IPS-20b (cell line): ENCODE measurements at regions not wholly inside any gene's neighbourhood (a gene's known extent, or its start where the extent isn't known, plus 50 kb on each side); places are given as distances from the start of the nearest gene placed in this dataset.
"Not testable (repeated sequence)": the region's sequence is repeated elsewhere in the genome, so short reads cannot be mapped to it uniquely, and the experiment has no call there.

ENCODE experiments used
- H3K27ac ChIP-seq: one replicate; pipeline ENCODE4 v1.5.1; 2013; ENCODE audit warnings: low read length
- H3K27me3 ChIP-seq: 2 replicates; pipeline ENCODE4 v1.6.1; 2013; ENCODE audit warnings: mild to moderate bottlenecking, low read length, inconsistent platforms; ENCODE audit not compliant: insufficient read depth
- H3K36me3 ChIP-seq: 2 replicates; pipeline ENCODE4 v1.6.1; 2013; ENCODE audit warnings: low read depth, mild to moderate bottlenecking, inconsistent platforms, low read length, moderate library complexity; ENCODE audit not compliant: insufficient read depth
- H3K4me1 ChIP-seq: 2 replicates; pipeline ENCODE4 v1.6.1; 2013; ENCODE audit warnings: mild to moderate bottlenecking, control low read depth, inconsistent platforms, low read length, moderate library complexity; ENCODE audit not compliant: insufficient read depth
- H3K4me3 ChIP-seq: 2 replicates; pipeline ENCODE4 v1.5.1; 2013; ENCODE audit warnings: mild to moderate bottlenecking, low read length, inconsistent platforms
- H3K9ac ChIP-seq: 2 replicates; pipeline ENCODE4 v1.6.1; 2013; ENCODE audit warnings: low read depth, mild to moderate bottlenecking, inconsistent platforms, low read length, moderate library complexity
- H3K9me3 ChIP-seq: 2 replicates; pipeline ENCODE4 v1.6.1; 2013; ENCODE audit warnings: mild to moderate bottlenecking, low read depth, low read length, inconsistent platforms; ENCODE audit not compliant: insufficient read depth

GRCh38 chr13:76292726-76293125 lies 593.5 kb downstream of the KCTD12 start:
- no peak overlapping the region for H3K4me3 ChIP-seq
- no peaks in the 10 kb centered on the region for H3K27me3 ChIP-seq
- no peaks in the 10 kb centered on the region for H3K9me3 ChIP-seq
- no peaks in the 10 kb centered on the region for H3K36me3 ChIP-seq
- H3K27ac ChIP-seq, result no peak overlapping the region
- H3K4me1 ChIP-seq, result peaks cover 8% of the 10 kb centered on the region; the same call in 1 of the 2 replicates
- no peak overlapping the region for H3K9ac ChIP-seq

GRCh38 chr13:76292031-76292430 lies 594.2 kb downstream of the KCTD12 start:
- H3K4me1 ChIP-seq, result peaks cover 8% of the 10 kb centered on the region; the same call in 1 of the 2 replicates
- no peak overlapping the region for H3K27ac ChIP-seq
- H3K36me3 ChIP-seq, result no peaks in the 10 kb centered on the region
- H3K27me3 ChIP-seq, result no peaks in the 10 kb centered on the region
- H3K9ac ChIP-seq, result no peak overlapping the region
- H3K4me3 ChIP-seq, result no peak overlapping the region
- H3K9me3 ChIP-seq, result no peaks in the 10 kb centered on the region

DNA sequence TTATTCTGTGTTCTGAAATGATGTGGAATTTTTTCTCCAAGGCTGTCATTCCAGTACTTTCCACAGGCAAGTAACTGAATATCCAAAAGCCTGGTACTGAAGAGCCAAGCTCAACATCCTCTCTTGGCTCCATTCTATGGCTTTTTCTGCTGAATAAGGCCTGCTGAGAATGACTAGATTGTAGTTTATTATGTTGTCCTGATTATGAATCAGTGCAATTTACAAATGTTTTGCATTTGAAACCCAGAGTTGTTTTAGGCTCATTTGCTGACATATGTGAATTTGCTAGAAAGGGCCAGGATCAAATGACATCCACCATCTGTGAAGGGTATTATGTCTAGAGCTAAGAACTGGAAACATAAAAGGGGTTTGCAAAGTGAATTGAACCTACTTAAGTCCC lies 596.6 kb downstream of the KCTD12 start:
- no peak overlapping the region for H3K4me3 ChIP-seq
- H3K9me3 ChIP-seq, result peaks cover 8% of the 10 kb centered on the region; the same call in 1 of the 2 replicates
- H3K9ac ChIP-seq, result 0 out of 2 replicates have a peak overlapping the region, but pooled peaks have one; percentile 22
- H3K36me3 ChIP-seq, result no peaks in the 10 kb centered on the region
- no peaks in the 10 kb centered on the region for H3K27me3 ChIP-seq
- H3K27ac ChIP-seq, result no peak overlapping the region
- peaks cover 8% of the 10 kb centered on the region; the same call in 1 of the 2 replicates for H3K4me1 ChIP-seq

GRCh38 chr13:76286178-76286577 lies 600.0 kb downstream of the KCTD12 start:
- peaks cover 8% of the 10 kb centered on the region; the same call in 1 of the 2 replicates for H3K4me1 ChIP-seq
- H3K27me3 ChIP-seq, result no peaks in the 10 kb centered on the region
- no peaks in the 10 kb centered on the region for H3K36me3 ChIP-seq
- H3K4me3 ChIP-seq, result no peak overlapping the region
- peaks cover 8% of the 10 kb centered on the region; the same call in 1 of the 2 replicates for H3K9me3 ChIP-seq
- H3K27ac ChIP-seq, result no peak overlapping the region
- no peak overlapping the region for H3K9ac ChIP-seq

- H3K27ac ChIP-seq, result no peak overlapping the region
- H3K36me3 ChIP-seq, result no peaks in the 10 kb centered on the region
- no peak overlapping the region for H3K4me3 ChIP-seq
Observed at GRCh38 chr13:76285463-76285862, 600.7 kb downstream of the KCTD12 start.

GRCh38 chr13:76279766-76280165 lies 606.4 kb downstream of the KCTD12 start:
- H3K27ac ChIP-seq, H3K27me3 ChIP-seq, H3K36me3 ChIP-seq, H3K4me3 ChIP-seq, H3K9ac ChIP-seq, H3K4me1 ChIP-seq, H3K9me3 ChIP-seq: not testable (repeated sequence)

More at GRCh38 chr13:76285463-76285862, 600.7 kb downstream of the KCTD12 start:
- H3K27me3 ChIP-seq, result no peaks in the 10 kb centered on the region
- no peak overlapping the region for H3K9ac ChIP-seq
- H3K9me3 ChIP-seq, result peaks cover 8% of the 10 kb centered on the region; the same call in 1 of the 2 replicates
- H3K4me1 ChIP-seq, result peaks cover 8% of the 10 kb centered on the region; the same call in 1 of the 2 replicates

- Histone ChIP-seq H3K36me3 (no peaks in the 10 kb centered on the region), H3K9ac (no peak overlapping the region)
Observed at GRCh38 chr13:76271728-76272232, 614.4 kb downstream of the KCTD12 start.

GRCh38 chr13:76268307-76268706 lies 617.9 kb downstream of the KCTD12 start:
- H3K9me3 ChIP-seq, H3K27ac ChIP-seq, H3K4me3 ChIP-seq, H3K4me1 ChIP-seq, H3K36me3 ChIP-seq, H3K27me3 ChIP-seq, H3K9ac ChIP-seq: not testable (repeated sequence)

More at GRCh38 chr13:76271728-76272232, 614.4 kb downstream of the KCTD12 start:
- Histone ChIP-seq H3K27me3 (no peaks in the 10 kb centered on the region), H3K4me1 (no peaks in the 10 kb centered on the region), H3K9me3 (no peaks in the 10 kb centered on the region), H3K27ac (no peak overlapping the region), H3K4me3 (no peak overlapping the region)

DNA sequence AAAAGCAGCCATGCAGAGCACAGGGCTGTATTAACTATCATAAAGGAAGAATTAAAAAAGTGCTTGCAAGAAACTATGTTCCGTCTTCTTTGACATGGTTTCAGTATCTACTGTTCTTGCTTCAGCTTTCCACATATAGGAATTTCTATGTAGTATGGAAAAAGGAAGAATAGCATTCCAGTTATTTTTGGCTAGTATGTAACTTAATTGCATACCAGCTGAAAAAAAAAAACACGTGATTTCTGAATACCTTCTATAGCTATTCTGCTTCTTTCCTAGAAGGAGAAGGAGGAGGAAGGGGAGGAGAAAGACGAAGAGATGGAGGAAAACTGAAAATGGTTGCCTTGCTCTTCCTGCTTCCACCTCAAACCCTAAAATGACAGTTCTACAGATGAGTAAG lies 619.0 kb downstream of the KCTD12 start:
- Histone ChIP-seq H3K4me3 (no peak overlapping the region), H3K9me3 (no peaks in the 10 kb centered on the region), H3K27ac (no peak overlapping the region), H3K27me3 (no peaks in the 10 kb centered on the region), H3K4me1 (no peaks in the 10 kb centered on the region), H3K9ac (no peak overlapping the region), H3K36me3 (no peaks in the 10 kb centered on the region)

- H3K4me1 ChIP-seq, result no peaks in the 10 kb centered on the region
- no peaks in the 10 kb centered on the region for H3K9me3 ChIP-seq
- no peak overlapping the region for H3K27ac ChIP-seq
- H3K27me3 ChIP-seq, result no peaks in the 10 kb centered on the region
- H3K9ac ChIP-seq, result no peak overlapping the region
- H3K36me3 ChIP-seq, result no peaks in the 10 kb centered on the region
- H3K4me3 ChIP-seq, result no peak overlapping the region
Observed at GRCh38 chr13:76266561-76266960, 619.6 kb downstream of the KCTD12 start.

DNA sequence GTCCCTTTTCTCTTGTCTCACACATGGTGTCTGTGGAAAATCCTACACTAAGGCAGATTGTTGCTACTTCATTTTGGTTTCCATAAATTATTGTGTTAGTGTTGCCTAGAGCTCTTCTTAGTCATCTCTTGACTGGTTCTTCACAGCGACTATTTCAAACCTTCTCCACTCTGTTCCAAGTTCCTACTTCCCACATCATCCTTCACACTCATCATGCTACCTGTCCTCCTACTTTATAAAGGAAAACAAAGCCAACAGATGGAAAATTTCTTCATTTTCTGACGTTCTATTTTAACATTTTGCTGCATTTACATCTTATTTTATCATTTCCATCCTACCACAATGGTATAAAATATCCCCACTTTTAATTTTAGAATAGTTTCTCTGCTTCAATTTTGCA lies 614.1 kb downstream of the LMO7 start:
- Histone ChIP-seq H3K36me3 (no peaks in the 10 kb centered on the region), H3K27ac (no peak overlapping the region), H3K27me3 (no peaks in the 10 kb centered on the region), H3K9me3 (no peaks in the 10 kb centered on the region), H3K4me3 (no peak overlapping the region), H3K9ac (no peak overlapping the region), H3K4me1 (no peaks in the 10 kb centered on the region)

GRCh38 chr13:76245920-76246319 lies 609.8 kb downstream of the LMO7 start:
- H3K4me1 ChIP-seq, result no peaks in the 10 kb centered on the region
- H3K9ac ChIP-seq, result no peak overlapping the region
- H3K36me3 ChIP-seq, result no peaks in the 10 kb centered on the region

More at GRCh38 chr13:76245920-76246319, 609.8 kb downstream of the LMO7 start:
- Histone ChIP-seq H3K27me3 (no peaks in the 10 kb centered on the region), H3K4me3 (no peak overlapping the region), H3K9me3 (no peaks in the 10 kb centered on the region), H3K27ac (no peak overlapping the region)
